IMR-90 (cell line): ENCODE measurements at regions not wholly inside any gene's neighbourhood (a gene's known extent, or its start where the extent isn't known, plus 50 kb on each side); places are given as distances from the start of the nearest gene placed in this dataset.

ENCODE experiments used
- ATAC-seq: fragments of 200-7000 bp; cut with Tn5 transposase; 2 replicates; pipeline ENCODE4 v1.9.1; 2020; ENCODE audit warnings: low read depth, mild to moderate bottlenecking, moderate library complexity
- BruUV-seq: library from RNA; stranded (reverse); fragments of 400-500 nt; replicated peaks from 2 replicates; lab custom pipeline; 2021; lab: Mats Ljungman, UMichigan
- CTCF ChIA-PET: fragments of 300-600 bp; formaldehyde crosslinking; extraction: SDS; loops from one replicate; lab custom pipeline; 2021; ENCODE audit warnings: antibody characterized with exemption; lab: Yijun Ruan, JAX
- POLR2A ChIA-PET: fragments of 300-600 bp; sonication (Branson Sonifier 250); formaldehyde crosslinking; loops from one replicate; lab custom pipeline; 2022; ENCODE audit warnings: antibody characterized with exemption; ENCODE audit not compliant: unreplicated experiment; lab: Charles Lee
- DNase-seq: peaks from one replicate; pipeline ENCODE4 v3.0.0; 2013
- H2AFZ ChIP-seq: replicated peaks from 2 replicates; pipeline ENCODE3; 2013; ENCODE audit warnings: low read length, mild to moderate bottlenecking; ENCODE audit not compliant: poor library complexity
- H2AK5ac ChIP-seq: 2 replicates; pipeline ENCODE4 v1.6.1; 2013; ENCODE audit warnings: low read depth, low read length, inconsistent platforms
- H2AK9ac ChIP-seq: replicated peaks from 2 replicates; pipeline ENCODE3; 2013; ENCODE audit warnings: mild to moderate bottlenecking, low read depth, low read length, moderate library complexity; ENCODE audit not compliant: poor library complexity
- H2BK120ac ChIP-seq: 2 replicates; pipeline ENCODE4 v1.6.1; 2013; ENCODE audit warnings: low read depth, low read length, inconsistent platforms
- H2BK15ac ChIP-seq: 3 replicates; pipeline ENCODE4 v1.6.1; 2013; ENCODE audit warnings: low read depth, low read length, inconsistent platforms
- H2BK20ac ChIP-seq: 2 replicates; pipeline ENCODE4 v1.6.1; 2013; ENCODE audit warnings: low read depth, mild to moderate bottlenecking, inconsistent platforms, low read length, moderate library complexity
- H2BK5ac ChIP-seq: 2 replicates; pipeline ENCODE4 v1.6.1; 2013; ENCODE audit warnings: mild to moderate bottlenecking, low read depth, low read length, inconsistent platforms; ENCODE audit not compliant: poor library complexity, severe bottlenecking
- H3K14ac ChIP-seq: replicated peaks from 2 replicates; pipeline ENCODE4 v1.6.1; 2013; ENCODE audit warnings: low read depth, low read length, inconsistent platforms
- H3K18ac ChIP-seq: 2 replicates; pipeline ENCODE4 v1.6.1; 2013; ENCODE audit warnings: low read depth, low read length, control low read depth
- H3K23ac ChIP-seq: 2 replicates; pipeline ENCODE4 v1.6.1; 2013; ENCODE audit warnings: low read depth, low read length, inconsistent platforms
- H3K27ac ChIP-seq: 2 replicates; pipeline ENCODE4 v1.5.1; 2013; ENCODE audit warnings: mild to moderate bottlenecking, control low read depth, low read length; ENCODE audit not compliant: insufficient read depth
- H3K27me3 ChIP-seq: 2 replicates; pipeline ENCODE4 v1.6.1; 2013; ENCODE audit warnings: low read length; ENCODE audit not compliant: control insufficient read depth, insufficient read depth
- H3K36me3 ChIP-seq: 2 replicates; pipeline ENCODE4 v1.6.1; 2013; ENCODE audit warnings: low read length, mixed read lengths; ENCODE audit not compliant: control insufficient read depth, insufficient read depth
- H3K4ac ChIP-seq: 2 replicates; pipeline ENCODE4 v1.6.1; 2013; ENCODE audit warnings: low read depth, low read length, inconsistent platforms
- H3K4me1 ChIP-seq: 2 replicates; pipeline ENCODE4 v1.6.1; 2013; ENCODE audit warnings: low read length, mixed read lengths; ENCODE audit not compliant: control insufficient read depth, insufficient read depth
- H3K4me2 ChIP-seq: 2 replicates; pipeline ENCODE4 v1.6.1; 2013; ENCODE audit warnings: low read depth, mild to moderate bottlenecking, control low read depth, low read length, moderate library complexity
- H3K4me3 ChIP-seq: 2 replicates; pipeline ENCODE4 v1.5.1; 2013; ENCODE audit warnings: low read depth, mild to moderate bottlenecking, control low read depth, low read length, moderate library complexity; ENCODE audit not compliant: insufficient read depth
- H3K56ac ChIP-seq: 2 replicates; pipeline ENCODE4 v1.6.1; 2013; ENCODE audit warnings: low read length, inconsistent platforms; ENCODE audit not compliant: insufficient read depth; ENCODE audit errors: extremely low read depth
- H3K79me1 ChIP-seq, 2 experiments: 2 replicates each; pipeline ENCODE4 v1.6.1; 2013; ENCODE audit warnings: low read length in 2 of 2, inconsistent platforms in 1 of 2, low read depth in 1 of 2
- H3K9ac ChIP-seq: 2 replicates; pipeline ENCODE4 v1.6.1; 2013; ENCODE audit warnings: low read depth, low read length, control low read depth
- H3K9me1 ChIP-seq: 2 replicates; pipeline ENCODE4 v1.6.1; 2013; ENCODE audit warnings: low read length, inconsistent platforms; ENCODE audit not compliant: insufficient read depth
- H3K9me3 ChIP-seq: 2 replicates; pipeline ENCODE4 v1.6.1; 2013; ENCODE audit warnings: low read length; ENCODE audit not compliant: control insufficient read depth, insufficient read depth
- H4K20me1 ChIP-seq: 2 replicates; pipeline ENCODE4 v1.6.1; 2013; ENCODE audit warnings: low read length, inconsistent platforms; ENCODE audit not compliant: insufficient read depth
- H4K5ac ChIP-seq: 2 replicates; pipeline ENCODE4 v1.6.1; 2013; ENCODE audit warnings: mild to moderate bottlenecking, low read depth, low read length, control low read depth
- H4K8ac ChIP-seq, 2 experiments: 2 replicates each; pipeline ENCODE4 v1.6.1; 2013; ENCODE audit warnings: low read depth in 2 of 2, low read length in 2 of 2, control low read depth in 1 of 2, inconsistent platforms in 1 of 2
- H4K91ac ChIP-seq: 2 replicates; pipeline ENCODE4 v1.6.1; 2013; ENCODE audit warnings: low read depth, low read length, inconsistent platforms; ENCODE audit not compliant: insufficient read depth
- CEBPB ChIP-seq: IDR thresholded peaks from 2 replicates; pipeline ENCODE4 v1.6.1; 2012; ENCODE audit warnings: low read depth, low read length, improper control_type of control experiment
- FOS ChIP-seq: fragments of 150-350 bp; IDR thresholded peaks from 2 replicates; pipeline ENCODE4 v1.6.1; 2016; ENCODE audit warnings: low read depth, low read length
- WGBS, 2 experiments: methylation state at CpG; one replicate each; pipeline versions ENCODE4 v1.1.5 to v1.1.7; 2013; ENCODE audit warnings: missing lambda C conversion rate in 2 of 2; ENCODE audit not compliant: insufficient read length in 1 of 2; ENCODE audit errors: extremely low coverage in 2 of 2; 5-methylcytosine and 5-hydroxymethylcytosine counted together
- dilution Hi-C: fragments of 300-500 bp; cut with HindIII; formaldehyde crosslinking; loops from one replicate; pipeline ENCODE4 v1.14.3; 2018; ENCODE audit warnings: low sequenced_read_pairs; ENCODE audit not compliant: unreplicated experiment
- in situ Hi-C: fragments of 300-500 bp; cut with MboI; formaldehyde crosslinking; loops from 3 replicates; pipeline ENCODE4 v1.14.3; 2019; ENCODE audit warnings: low sequenced_read_pairs, inconsistent platforms, mixed read lengths
- intact Hi-C: fragments of 100-400 bp; cut with micrococcal nuclease; formaldehyde crosslinking; loops from 2 replicates; pipeline ENCODE4 v1.10.0; 2022

DNA sequence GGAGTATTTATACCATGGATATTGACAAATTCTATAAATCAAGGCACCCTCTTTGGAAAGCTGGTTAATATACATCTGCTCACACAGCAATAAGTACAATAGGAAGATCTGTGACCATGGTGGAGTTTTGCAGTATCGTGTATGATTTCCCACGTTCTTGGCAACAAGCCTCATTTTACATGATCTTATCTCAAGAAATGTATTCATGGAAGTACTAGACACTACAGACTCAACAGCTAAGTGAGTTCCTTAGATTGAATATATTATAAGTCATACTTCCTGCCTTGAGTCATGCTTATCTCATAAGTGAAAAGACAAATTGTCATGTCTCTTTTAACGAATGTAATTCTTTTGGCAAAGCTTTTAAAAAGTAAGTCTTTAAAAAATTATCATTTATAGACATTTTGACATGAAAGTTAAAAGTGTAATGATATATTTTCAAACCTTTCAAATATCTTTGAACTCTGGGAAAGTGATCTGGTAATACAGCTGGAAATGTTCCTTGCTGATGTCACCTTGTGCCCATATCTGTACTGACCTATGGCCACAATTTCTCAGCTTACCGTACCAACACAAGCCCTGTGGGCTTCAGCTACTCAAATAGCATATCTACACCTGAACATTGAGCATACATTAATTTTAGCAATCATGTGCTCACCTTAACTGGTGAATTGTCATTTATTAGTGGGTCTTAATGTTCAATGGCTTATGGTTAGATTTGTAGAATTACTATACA lies 130.3 kb upstream of the TMC3 start:
- H3K23ac ChIP-seq: 0 out of 2 replicates have a peak overlapping the region, but pooled peaks have one; percentile 55
- no peak overlapping the region for H3K56ac ChIP-seq
- peak overlapping the region; percentile 90 for H2BK15ac ChIP-seq
- H2AK5ac ChIP-seq: peak overlapping the region; percentile 79; the same call in 1 of the 2 replicates
- peaks cover 7% of the 10 kb centered on the region for H3K4me1 ChIP-seq
- H4K8ac ChIP-seq: peak overlapping the region; percentile 56 to 63; a peak in 2 of 4 replicates
- H2BK5ac ChIP-seq: peak overlapping the region; percentile 69
- intact Hi-C loops: no loop called here
- H3K79me1 ChIP-seq: no peaks in the 10 kb centered on the region
- peak overlapping the region; percentile 69 for H2BK120ac ChIP-seq
- H3K4me3 ChIP-seq: no peak overlapping the region
- H3K27ac ChIP-seq: no peak overlapping the region
- H2AK9ac ChIP-seq: no peak overlapping the region
- H3K4me2 ChIP-seq: no peak overlapping the region
- no peak overlapping the region for H4K5ac ChIP-seq
- CTCF ChIA-PET: interaction anchor here (1.0 to 1.6 kb wide), 2 partner anchors 9 to 553 kb away, joined by 3 read pairs; no protein-coding TSS in a partner anchor
- peak; percentile 87 for DNase-seq
- H3K9ac ChIP-seq: no peak overlapping the region
- H2BK20ac ChIP-seq: peak overlapping the region; percentile 81
- peak overlapping the region; percentile 64 for H3K14ac ChIP-seq
- H3K4ac ChIP-seq: peak overlapping the region; percentile 83
- WGBS, 2 experiments: no CpG with 5 or more reads among the region's 4 CpGs
- no peaks in the 10 kb centered on the region for H3K36me3 ChIP-seq
- peak overlapping the region; percentile 61; the same call in 1 of the 2 replicates for H4K91ac ChIP-seq
- POLR2A ChIA-PET: no interaction called here
- no peaks in the 10 kb centered on the region for H4K20me1 ChIP-seq
- in situ Hi-C loops: no loop called here
- dilution Hi-C loops: no loop called here
- no peak for TF ChIP-seq CEBPB
- TF ChIP-seq FOS: peak; percentile 42; the same call in 1 of the 2 replicates
- no peaks in the 10 kb centered on the region for H3K9me1 ChIP-seq
- H3K18ac ChIP-seq: peak overlapping the region; percentile 60; the same call in 1 of the 2 replicates
- peak; percentile 51; the same call in 1 of the 2 replicates for ATAC-seq
- no TSS peak for BruUV-seq
- no peaks in the 10 kb centered on the region for H3K9me3 ChIP-seq
- no peak overlapping the region for H2AFZ ChIP-seq
- H3K27me3 ChIP-seq: no peaks in the 10 kb centered on the region
